ENCODE measurements at regions not wholly inside any gene's neighbourhood (a gene's known extent, or its start where the extent isn't known, plus 50 kb on each side); places are given as distances from the start of the nearest gene placed in this dataset.

GRCh38 chrX:129193357-129193756 is 329.9 kb downstream of the SMARCA1 start:
- TF ChIP-seq FOXK2 (IDR thresholded peaks at IDR 0.05): no peak
- TF ChIP-seq HDGF (IDR thresholded peaks at IDR 0.05; ENCODE audit: borderline replicate concordance): no peak

All from HEK293T (cell line).